GM19035 (cell line): ENCODE measurements at regions not wholly inside any gene's neighbourhood (a gene's known extent, or its start where the extent isn't known, plus 50 kb on each side); places are given as distances from the start of the nearest gene placed in this dataset.
"Not testable (repeated sequence)": the region's sequence is repeated elsewhere in the genome, so short reads cannot be mapped to it uniquely, and the experiment has no call there.

ENCODE experiments used
- ATAC-seq: cut with Tn5 transposase; IDR thresholded peaks from one replicate; pipeline ENCODE4 v1.9.1; 2021; ENCODE audit not compliant: unreplicated experiment

GRCh38 chrX:45622042-45622423, 421.4 kb upstream of the DIPK2B start:
- no peak for ATAC-seq

- no peak for ATAC-seq
Observed at GRCh38 chrX:45621376-45622041, 420.8 kb upstream of the DIPK2B start.

- ATAC-seq: no peak
Observed at GRCh38 chrX:45619290-45619689, 418.6 kb upstream of the DIPK2B start.

GRCh38 chrX:45615591-45615990, 414.9 kb upstream of the DIPK2B start:
- ATAC-seq: not testable (repeated sequence)

GRCh38 chrX:45614853-45615252, 414.2 kb upstream of the DIPK2B start:
- ATAC-seq: no peak

- no peak for ATAC-seq
Observed at GRCh38 chrX:45602151-45602550, 401.5 kb upstream of the DIPK2B start.

- ATAC-seq: no peak
Observed at GRCh38 chrX:45601052-45601451, 400.4 kb upstream of the DIPK2B start.

GRCh38 chrX:45598861-45599260, 398.2 kb upstream of the DIPK2B start:
- no peak for ATAC-seq

- ATAC-seq: no peak
Observed at GRCh38 chrX:45596188-45596808, 395.6 kb upstream of the DIPK2B start.

GRCh38 chrX:45592101-45592500, 391.4 kb upstream of the DIPK2B start:
- ATAC-seq: no peak

GRCh38 chrX:45591650-45592049, 391.0 kb upstream of the DIPK2B start:
- ATAC-seq: no peak

GRCh38 chrX:45584717-45585116, 384.0 kb upstream of the DIPK2B start:
- ATAC-seq: no peak

- no peak for ATAC-seq
Observed at GRCh38 chrX:45577361-45577760, 376.7 kb upstream of the DIPK2B start.

GRCh38 chrX:45571453-45571852, 370.8 kb upstream of the DIPK2B start:
- no peak for ATAC-seq

- ATAC-seq: no peak
Observed at GRCh38 chrX:45566456-45566855, 365.8 kb upstream of the DIPK2B start.

- no peak for ATAC-seq
Observed at GRCh38 chrX:45557387-45557786, 356.7 kb upstream of the DIPK2B start.

- no peak for ATAC-seq
Observed at GRCh38 chrX:45554736-45555135, 354.1 kb upstream of the DIPK2B start.

GRCh38 chrX:45553417-45553816, 352.7 kb upstream of the DIPK2B start:
- no peak for ATAC-seq

GRCh38 chrX:45546697-45547096, 346.0 kb upstream of the DIPK2B start:
- ATAC-seq: not testable (repeated sequence)

GRCh38 chrX:45540181-45540580, 339.5 kb upstream of the DIPK2B start:
- no peak for ATAC-seq

GRCh38 chrX:45537936-45538335, 337.3 kb upstream of the DIPK2B start:
- ATAC-seq: no peak

GRCh38 chrX:45527834-45528233, 327.2 kb upstream of the DIPK2B start:
- no peak for ATAC-seq

GRCh38 chrX:45524805-45525204, 324.1 kb upstream of the DIPK2B start:
- no peak for ATAC-seq
